H1 (cell line): ENCODE measurements at regions not wholly inside any gene's neighbourhood (a gene's known extent, or its start where the extent isn't known, plus 50 kb on each side); places are given as distances from the start of the nearest gene placed in this dataset.

ENCODE experiments used
- CTCF ChIA-PET: fragments of 300-600 bp; sonication (Branson Sonifier 250); formaldehyde crosslinking; loops from one replicate; lab custom pipeline; 2021; ENCODE audit not compliant: partially characterized antibody; lab: Charles Lee
- POLR2A ChIA-PET: fragments of 300-600 bp; sonication (Branson Sonifier 250); formaldehyde crosslinking; loops from one replicate; lab custom pipeline; 2021; ENCODE audit warnings: inconsistent platforms; ENCODE audit not compliant: partially characterized antibody; lab: Charles Lee
- DNase-seq, 2 experiments: peaks; one replicate each; pipeline versions ENCODE4 v3.0.0 to v3.0.0-alpha.2; 2010 to 2022; ENCODE audit warnings: low spot score in 2 of 2, low read depth in 1 of 2, mixed read lengths in 1 of 2
- FAIRE-seq: peaks from 2 replicates; lab custom pipeline; 2011; peaks lifted over from hg19 to GRCh38; lab: Jason Lieb, UNC
- H2AFZ ChIP-seq: 2 replicates; pipeline ENCODE4 v1.8.1; 2012; ENCODE audit warnings: low read length, inconsistent platforms
- H2AK5ac ChIP-seq: 2 replicates; pipeline ENCODE4 v1.6.1; 2013; ENCODE audit warnings: low read depth, low read length
- H2BK120ac ChIP-seq: replicated peaks from 2 replicates; pipeline ENCODE3; 2013; ENCODE audit warnings: low read depth, low read length, inconsistent platforms
- H2BK12ac ChIP-seq: 2 replicates; pipeline ENCODE4 v1.6.1; 2013; ENCODE audit warnings: low read depth, low read length
- H2BK15ac ChIP-seq: 2 replicates; pipeline ENCODE4 v1.6.1; 2013; ENCODE audit warnings: low read length
- H2BK20ac ChIP-seq: 2 replicates; pipeline ENCODE4 v1.6.1; 2013; ENCODE audit warnings: low read length
- H2BK5ac ChIP-seq: 2 replicates; pipeline ENCODE4 v1.6.1; 2013; ENCODE audit warnings: low read depth, low read length
- H3K14ac ChIP-seq: 2 replicates; pipeline ENCODE4 v1.6.1; 2013; ENCODE audit warnings: inconsistent platforms; ENCODE audit not compliant: insufficient read length
- H3K18ac ChIP-seq: 2 replicates; pipeline ENCODE4 v1.6.1; 2013; ENCODE audit warnings: low read length; ENCODE audit errors: extremely low read depth
- H3K23ac ChIP-seq: 2 replicates; pipeline ENCODE4 v1.6.1; 2013; ENCODE audit warnings: inconsistent platforms; ENCODE audit not compliant: insufficient read length
- H3K23me2 ChIP-seq: 2 replicates; pipeline ENCODE4 v1.6.1; 2013; ENCODE audit warnings: low read depth, low read length
- H3K27ac ChIP-seq: 2 replicates; pipeline ENCODE4 v1.6.1; 2011; ENCODE audit warnings: low read depth, low read length, inconsistent platforms
- H3K27me3 ChIP-seq, 4 experiments: replicated peaks in 1 of 4; 1 replicate in 1 of 4; 2 replicates in 3 of 4; pipeline versions ENCODE4 v1.6.1 to v1.8.1; 2011 to 2013; ENCODE audit warnings: low read length in 3 of 4, mild to moderate bottlenecking in 3 of 4, inconsistent platforms in 2 of 4, mixed read lengths in 2 of 4, moderate library complexity in 1 of 4; ENCODE audit not compliant: control insufficient read depth in 3 of 4, insufficient read depth in 3 of 4; ENCODE audit errors: extremely low read depth in 1 of 4
- H3K36me3 ChIP-seq, 4 experiments: 2 replicates each; pipeline versions ENCODE4 v1.6.1 to v1.8.1; 2011 to 2013; ENCODE audit warnings: mild to moderate bottlenecking in 4 of 4, low read length in 3 of 4, moderate library complexity in 2 of 4, control low read depth in 1 of 4, inconsistent platforms in 1 of 4; ENCODE audit not compliant: insufficient read depth in 4 of 4, control insufficient read depth in 2 of 4
- H3K4ac ChIP-seq: replicated peaks from 2 replicates; pipeline ENCODE3; 2013; ENCODE audit warnings: low read length, low read depth, mixed read lengths, inconsistent platforms; ENCODE audit not compliant: insufficient read length
- H3K4me1 ChIP-seq, 4 experiments: replicated peaks in 1 of 4; 1 replicate in 1 of 4; 2 replicates in 3 of 4; pipeline versions ENCODE4 v1.6.1 to v1.8.1; 2011 to 2013; ENCODE audit warnings: low read length in 3 of 4, inconsistent platforms in 2 of 4, mixed read lengths in 1 of 4; ENCODE audit not compliant: insufficient read depth in 4 of 4, control insufficient read depth in 3 of 4
- H3K4me2 ChIP-seq, 2 experiments: 2 replicates each; pipeline versions ENCODE4 v1.6.1 to v1.8.1; 2011 to 2013; ENCODE audit warnings: low read depth in 2 of 2, low read length in 2 of 2, control low read depth in 1 of 2, inconsistent platforms in 1 of 2, mild to moderate bottlenecking in 1 of 2; ENCODE audit not compliant: insufficient read depth in 1 of 2
- H3K4me3 ChIP-seq, 4 experiments: fragments of 200-600, 300-600 bp in 1 of 4; sonication (generic), shearing (Covaris generic), sonication (Bioruptor Twin) in 1 of 4; 2 replicates each; pipeline versions ENCODE4 v1.5.1 to v1.8.1; 2011 to 2016; ENCODE audit warnings: low read length in 4 of 4, low read depth in 3 of 4, control low read depth in 2 of 4, inconsistent platforms in 2 of 4, mild to moderate bottlenecking in 2 of 4, mixed read lengths in 1 of 4, moderate library complexity in 1 of 4; ENCODE audit not compliant: insufficient read depth in 2 of 4; ENCODE audit errors: extremely low read depth in 1 of 4
- H3K56ac ChIP-seq: replicated peaks from 2 replicates; pipeline ENCODE3; 2013; ENCODE audit warnings: low read depth, mild to moderate bottlenecking, mixed read lengths, low read length, inconsistent platforms; ENCODE audit not compliant: insufficient read length
- H3K79me1 ChIP-seq: 2 replicates; pipeline ENCODE4 v1.6.1; 2013; ENCODE audit warnings: low read depth, low read length, control low read depth
- H3K79me2 ChIP-seq, 2 experiments: 2 replicates each; pipeline versions ENCODE4 v1.6.1 to v1.8.1; 2012 to 2013; ENCODE audit warnings: low read length in 2 of 2, mild to moderate bottlenecking in 2 of 2, inconsistent platforms in 1 of 2; ENCODE audit not compliant: insufficient read depth in 2 of 2, control insufficient read depth in 1 of 2
- H3K9ac ChIP-seq, 4 experiments: replicated peaks in 1 of 4; 1 replicate in 1 of 4; 2 replicates in 3 of 4; pipeline versions ENCODE4 v1.6.1 to v1.8.1; 2011 to 2013; ENCODE audit warnings: low read depth in 3 of 4, low read length in 3 of 4, control low read depth in 2 of 4, mild to moderate bottlenecking in 2 of 4, moderate library complexity in 2 of 4, inconsistent platforms in 1 of 4; ENCODE audit errors: extremely low read depth in 1 of 4
- H3K9me3 ChIP-seq, 2 experiments: 2 replicates each; pipeline versions ENCODE4 v1.6.1 to v1.8.1; 2012 to 2013; ENCODE audit warnings: mild to moderate bottlenecking in 2 of 2, moderate library complexity in 2 of 2, control low read depth in 1 of 2, inconsistent platforms in 1 of 2, low read depth in 1 of 2, low read length in 1 of 2, mixed read lengths in 1 of 2; ENCODE audit not compliant: insufficient read depth in 2 of 2
- H4K20me1 ChIP-seq, 2 experiments: replicated peaks in 1 of 2; 2 replicates each; pipeline versions ENCODE3 to v1.8.1; 2011 to 2013; ENCODE audit warnings: inconsistent platforms in 2 of 2, low read length in 2 of 2, mild to moderate bottlenecking in 1 of 2; ENCODE audit not compliant: insufficient read depth in 2 of 2, control insufficient read depth in 1 of 2
- H4K5ac ChIP-seq: 2 replicates; pipeline ENCODE4 v1.6.1; 2013; ENCODE audit warnings: low read length, low read depth, mixed read lengths, inconsistent platforms; ENCODE audit not compliant: insufficient read length
- H4K8ac ChIP-seq: 2 replicates; pipeline ENCODE4 v1.8.0; 2013; ENCODE audit warnings: mild to moderate bottlenecking, moderate library complexity, low read length, inconsistent platforms; ENCODE audit not compliant: insufficient read depth; ENCODE audit errors: extremely low read depth
- H4K91ac ChIP-seq: replicated peaks from 2 replicates; pipeline ENCODE3; 2013; ENCODE audit warnings: low read length, mixed read lengths, inconsistent platforms; ENCODE audit not compliant: insufficient read length
- ATF3 ChIP-seq: IDR thresholded peaks from 2 replicates; pipeline ENCODE4 v1.6.1; 2011; ENCODE audit warnings: low read depth, mild to moderate bottlenecking, low read length; ENCODE audit not compliant: insufficient read depth
- CTBP2 ChIP-seq: IDR thresholded peaks from 2 replicates; pipeline ENCODE4 v1.7.0; 2011; ENCODE audit warnings: borderline replicate concordance, mild to moderate bottlenecking, moderate library complexity, mixed read lengths, low read length; ENCODE audit not compliant: insufficient read depth, insufficient read length
- CTCF ChIP-seq, 3 experiments: IDR thresholded peaks; 1 replicate in 2 of 3; 2 replicates in 1 of 3; pipeline versions ENCODE4 v1.5.1 to v1.6.1; 2011; ENCODE audit warnings: low read length in 3 of 3, mild to moderate bottlenecking in 3 of 3, inconsistent platforms in 2 of 3, low read depth in 1 of 3, moderate library complexity in 1 of 3; ENCODE audit not compliant: insufficient read depth in 1 of 3; ENCODE audit errors: control extremely low read depth in 1 of 3
- EP300 ChIP-seq, 2 experiments: IDR thresholded peaks; 1 replicate in 1 of 2; 2 replicates in 1 of 2; pipeline ENCODE4 v1.6.1; 2011 to 2012; ENCODE audit warnings: low read depth in 2 of 2, low read length in 2 of 2, mild to moderate bottlenecking in 2 of 2, borderline replicate concordance in 1 of 2, inconsistent platforms in 1 of 2, moderate library complexity in 1 of 2
- PHF8 ChIP-seq: fragments of 200-600 bp; sonication (generic); conservative IDR thresholded peaks from 2 replicates; pipeline ENCODE4 v1.7.1; 2012; ENCODE audit warnings: low read depth, mild to moderate bottlenecking, inconsistent platforms, low read length, moderate library complexity
- POLR2A ChIP-seq, 2 experiments: IDR thresholded peaks; 1 replicate in 1 of 2; 2 replicates in 1 of 2; pipeline ENCODE4 v1.6.1; 2011; ENCODE audit warnings: low read depth in 2 of 2, low read length in 2 of 2, mild to moderate bottlenecking in 2 of 2; ENCODE audit errors: control extremely low read depth in 1 of 2
- SIN3A ChIP-seq, 2 experiments: IDR thresholded peaks in 1 of 2; conservative IDR thresholded peaks in 1 of 2; 2 replicates each; pipeline ENCODE4 v1.6.1; 2011 to 2012; ENCODE audit warnings: low read length in 2 of 2, improper control_type of control experiment in 1 of 2, low read depth in 1 of 2, mild to moderate bottlenecking in 1 of 2
- SP2 ChIP-seq: IDR thresholded peaks from 2 replicates; pipeline ENCODE4 v1.6.1; 2012; ENCODE audit warnings: mild to moderate bottlenecking, low read length, inconsistent platforms
- TAF7 ChIP-seq: optimal IDR thresholded peaks from 2 replicates; pipeline ENCODE3; 2011; ENCODE audit warnings: low read depth, mild to moderate bottlenecking, inconsistent platforms, low read length, moderate library complexity, borderline replicate concordance
- TEAD4 ChIP-seq: IDR thresholded peaks from 2 replicates; pipeline ENCODE4 v1.6.1; 2012; ENCODE audit warnings: low read depth, low read length, inconsistent platforms, mixed read lengths
- ZNF274 ChIP-seq: IDR thresholded peaks from 2 replicates; pipeline ENCODE4 v1.7.0; 2012; ENCODE audit warnings: low read length, borderline replicate concordance; ENCODE audit errors: extremely low read depth
- whole genome bisulfite sequencing, 2 experiments: shearing (Covaris generic) in 1 of 2; methylation state at CpG; one replicate each; pipeline versions ENCODE4 v1.1.6 to v1.1.7; 2013 to 2015; ENCODE audit warnings: low lambda C conversion rate in 2 of 2, mixed read lengths in 2 of 2, inconsistent platforms in 1 of 2, low coverage in 1 of 2, missing lambda C conversion rate in 1 of 2; ENCODE audit not compliant: insufficient replicate concordance in 2 of 2, insufficient coverage in 1 of 2, insufficient read length in 1 of 2; ENCODE audit errors: extremely low coverage in 1 of 2, missing lambda C conversion rate in 1 of 2; 5-methylcytosine and 5-hydroxymethylcytosine counted together

- H3K9ac ChIP-seq, result no peak overlapping the region
- no peak overlapping the region for H3K27ac ChIP-seq
- no peak overlapping the region for H3K23ac ChIP-seq
- H2BK120ac ChIP-seq, result no peak overlapping the region
- no peaks in the 10 kb centered on the region for H4K20me1 ChIP-seq
- H4K8ac ChIP-seq, result no peak overlapping the region
- H3K36me3 ChIP-seq, result no peaks in the 10 kb centered on the region
- H2BK15ac ChIP-seq, result no peak overlapping the region
- H3K14ac ChIP-seq, result no peak overlapping the region
- H3K4me1 ChIP-seq, result peaks cover 0 to 4% (median 0%) of the 10 kb centered on the region in 4 experiments; a peak in 2 of 7 replicates
- CTCF ChIA-PET, result no interaction called here
- no peak overlapping the region for H3K18ac ChIP-seq
- DNase-seq (no peak), FAIRE-seq (no peak)
- H3K23me2 ChIP-seq, result no peaks in the 10 kb centered on the region
- POLR2A ChIA-PET, result no interaction called here
- H2BK5ac ChIP-seq, result no peak overlapping the region
- H3K79me2 ChIP-seq, result no peaks in the 10 kb centered on the region
- no peak overlapping the region for H2BK20ac ChIP-seq
- no peaks in the 10 kb centered on the region for H3K79me1 ChIP-seq
- WGBS, 2 experiments, result 88% methylated on average over 3 of the region's 3 CpGs; no CpG with 5 or more reads in 1 of the 2 experiments
- no peak overlapping the region for H2AK5ac ChIP-seq
- no peak overlapping the region for H3K56ac ChIP-seq
- no peak overlapping the region for H4K91ac ChIP-seq
- H2AFZ ChIP-seq, result no peak overlapping the region
- H3K9me3 ChIP-seq, result peaks cover 3 to 6% of the 10 kb centered on the region in 2 experiments; a peak in 2 of 4 replicates
- H3K4me3 ChIP-seq, result no peak overlapping the region
- no peak overlapping the region for H4K5ac ChIP-seq
- no peak overlapping the region for H3K4ac ChIP-seq
- H3K4me2 ChIP-seq, result no peak overlapping the region
- H3K27me3 ChIP-seq, result no peaks in the 10 kb centered on the region
- H2BK12ac ChIP-seq, result no peak overlapping the region
- no peak for TF ChIP-seq ZNF274
- no peak for TF ChIP-seq ATF3
- no peak for TF ChIP-seq EP300 (IDR thresholded peaks at IDR 0.05; ENCODE audit: borderline replicate concordance in 1 of 2, low read depth in 2 of 2, low read length in 2 of 2)
- TF ChIP-seq SP2, result no peak
- TF ChIP-seq CTBP2, result no peak
- no peak for TF ChIP-seq PHF8
- no peak for TF ChIP-seq CTCF (IDR thresholded peaks at IDR 0.05; ENCODE audit: control extremely low read depth in 1 of 3, insufficient read depth in 1 of 3, low read depth in 1 of 3, low read length in 3 of 3)
- TF ChIP-seq SIN3A (conservative IDR thresholded peaks at IDR 0.05 in 1 of 2, IDR thresholded peaks at IDR 0.05 in 1 of 2; ENCODE audit: low read depth in 1 of 2, low read length in 2 of 2), result no peak
- TF ChIP-seq TAF7, result no peak
- no peak for TF ChIP-seq POLR2A (IDR thresholded peaks at IDR 0.05; ENCODE audit: control extremely low read depth in 1 of 2, low read depth in 2 of 2, low read length in 2 of 2)
- no peak for TF ChIP-seq TEAD4
Measured at GRCh38 chr14:77990337-77990736, 179.8 kb upstream of the NRXN3 start.
